B cell (primary cell): ENCODE measurements at regions not wholly inside any gene's neighbourhood (a gene's known extent, or its start where the extent isn't known, plus 50 kb on each side); places are given as distances from the start of the nearest gene placed in this dataset.

Experiments used
- ATAC-seq: fragments of 200-7000 bp; cut with Tn5 transposase; one replicate; pipeline ENCODE4 v1.10.0; 2021; ENCODE audit warnings: low read depth, mild to moderate bottlenecking, moderate number of reproducible peaks, moderate library complexity
- CTCF ChIA-PET: fragments of 350-600 bp; sonication (Branson Sonifier 250); formaldehyde crosslinking; loops from one replicate; lab custom pipeline; 2021; ENCODE audit warnings: antibody characterized with exemption, inconsistent platforms; lab: Charles Lee
- POLR2A ChIA-PET: fragments of 350-600 bp; sonication (Branson Sonifier 250); formaldehyde crosslinking; loops from one replicate; lab custom pipeline; 2021; ENCODE audit warnings: antibody characterized with exemption; lab: Charles Lee
- DNase-seq: peaks from one replicate; pipeline ENCODE4 v3.0.0; 2013
- H2AFZ ChIP-seq: 2 replicates; pipeline ENCODE4 v1.6.1; 2012; ENCODE audit warnings: mild to moderate bottlenecking, low read depth, low read length; ENCODE audit not compliant: insufficient read depth, poor library complexity, severe bottlenecking
- H3K27ac ChIP-seq, 2 donors: 1 replicate in 1 of 2; 2 replicates in 1 of 2; pipeline ENCODE4 v1.5.1; 2012 to 2013; ENCODE audit warnings: low read length in 2 of 2, mild to moderate bottlenecking in 2 of 2, moderate library complexity in 1 of 2
- H3K27me3 ChIP-seq, 4 experiments: fragments of 200-600 bp in 1 of 4; sonication (generic) in 1 of 4; replicated peaks in 1 of 4; 1 replicate in 2 of 4; 2 replicates in 2 of 4; pipeline versions ENCODE4 v1.6.1 to v1.7.0; 2013 to 2016; ENCODE audit warnings: low read length in 3 of 4, mild to moderate bottlenecking in 2 of 4, mixed read lengths in 1 of 4, moderate library complexity in 1 of 4; ENCODE audit not compliant: insufficient read depth in 4 of 4, control insufficient read depth in 3 of 4; ENCODE audit errors: control extremely low read depth in 1 of 4
- H3K36me3 ChIP-seq, 2 experiments: replicated peaks in 1 of 2; 1 replicate in 1 of 2; 2 replicates in 1 of 2; pipeline versions ENCODE4 v1.6.1 to v1.7.1; 2013; ENCODE audit warnings: low read length in 1 of 2; ENCODE audit not compliant: insufficient read depth in 2 of 2, control insufficient read depth in 1 of 2; ENCODE audit errors: control extremely low read depth in 1 of 2, extremely low read depth in 1 of 2
- H3K4me1 ChIP-seq, 2 donors: fragments of 200-600 bp in 1 of 2; sonication (generic) in 1 of 2; 1 replicate in 1 of 2; 2 replicates in 1 of 2; pipeline versions ENCODE4 v1.5.1 to v1.6.1; 2013 to 2017; ENCODE audit warnings: low read length in 2 of 2; ENCODE audit not compliant: control insufficient read depth in 2 of 2, insufficient read depth in 2 of 2
- H3K4me2 ChIP-seq: replicated peaks from 2 replicates; pipeline ENCODE3; 2012; ENCODE audit warnings: mild to moderate bottlenecking, low read depth, low read length; ENCODE audit not compliant: poor library complexity, severe bottlenecking
- H3K4me3 ChIP-seq, 5 experiments: fragments of 200-600 bp in 1 of 5; sonication (generic) in 1 of 5; 1 replicate in 3 of 5; 2 replicates in 2 of 5; pipeline versions ENCODE4 v1.5.1 to v1.7.0; 2011 to 2016; ENCODE audit warnings: low read length in 4 of 5, mild to moderate bottlenecking in 4 of 5, low read depth in 2 of 5, control low read depth in 1 of 5, moderate library complexity in 1 of 5; ENCODE audit not compliant: insufficient read depth in 1 of 5; ENCODE audit errors: control extremely low read depth in 1 of 5, extremely low read depth in 1 of 5
- H3K79me2 ChIP-seq: fragments of 200-600 bp; sonication (generic); one replicate; pipeline ENCODE4 v1.6.0; 2016; ENCODE audit warnings: low read length; ENCODE audit not compliant: control insufficient read depth, insufficient read depth
- H3K9ac ChIP-seq: fragments of 200-600 bp; sonication (generic); 2 replicates; pipeline ENCODE4 v1.6.1; 2017; ENCODE audit warnings: mild to moderate bottlenecking, low read length, moderate library complexity
- H3K9me3 ChIP-seq, 3 donors: one replicate each; pipeline versions ENCODE4 v1.6.1 to v1.7.1; 2013; ENCODE audit warnings: low read length in 2 of 3; ENCODE audit not compliant: control insufficient read depth in 2 of 3, insufficient read depth in 1 of 3; ENCODE audit errors: control extremely low read depth in 1 of 3
- H4K20me1 ChIP-seq: 2 replicates; pipeline ENCODE4 v1.6.0; 2012; ENCODE audit warnings: mild to moderate bottlenecking, low read length; ENCODE audit not compliant: insufficient read depth, control insufficient read depth, poor library complexity, severe bottlenecking
- H3K27ac Mint-ChIP-seq: one replicate; pipeline ENCODE4 v1.8.0; 2021; ENCODE audit warnings: mixed read lengths
- H3K27me3 Mint-ChIP-seq: one replicate; pipeline ENCODE4 v1.8.0; 2021; ENCODE audit warnings: mixed read lengths
- H3K4me1 Mint-ChIP-seq: one replicate; pipeline ENCODE4 v1.8.0; 2021; ENCODE audit warnings: mixed read lengths
- H3K4me3 Mint-ChIP-seq: one replicate; pipeline ENCODE4 v1.8.0; 2021; ENCODE audit warnings: mixed read lengths
- H3K9me3 Mint-ChIP-seq: one replicate; pipeline ENCODE4 v1.8.0; 2022; ENCODE audit warnings: mixed read lengths; ENCODE audit not compliant: insufficient read depth
- EZH2 ChIP-seq: IDR thresholded peaks from 2 replicates; pipeline ENCODE4 v1.6.1; 2012; ENCODE audit warnings: borderline replicate concordance, low read depth, mild to moderate bottlenecking, moderate library complexity, low read length; ENCODE audit not compliant: insufficient read depth, poor library complexity, severe bottlenecking
- WGBS: methylation state at CpG from one replicate; pipeline ENCODE4 v1.1.5; 2013; ENCODE audit warnings: missing lambda C conversion rate; ENCODE audit not compliant: insufficient coverage; 5-methylcytosine and 5-hydroxymethylcytosine counted together
- intact Hi-C: fragments of 100-400 bp; cut with micrococcal nuclease; formaldehyde crosslinking; loops from one replicate; pipeline ENCODE4 v1.10.0; 2022
- TF ChIP-seq, protein P1 (sequence below): fragments of 200-600 bp; IDR thresholded peaks from one replicate; pipeline ENCODE4 v1.8.0; 2022; ENCODE audit warnings: antibody characterized with exemption, mild to moderate bottlenecking

DNA sequence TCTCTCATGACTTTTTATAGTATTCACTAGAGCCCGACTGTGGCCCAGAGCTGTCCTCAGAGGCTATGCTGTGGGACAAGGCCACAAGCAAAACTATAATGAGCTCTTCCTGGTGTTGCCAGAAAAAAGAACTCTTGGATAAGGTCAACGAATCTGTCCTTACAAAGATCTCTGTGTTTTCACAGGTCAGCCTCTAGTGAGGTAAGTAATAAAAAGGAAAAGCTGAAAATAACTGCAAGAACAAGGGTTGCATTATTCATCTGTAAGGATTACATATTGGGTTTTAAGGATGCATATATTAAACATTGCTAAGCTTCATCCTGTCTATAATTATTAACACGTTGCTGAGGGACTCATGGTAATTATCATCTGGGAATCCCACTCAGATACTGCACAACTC, 62.8 kb upstream of the ATL2 start:
- DNase-seq (no peak), ATAC-seq (no peak)
- H3K9ac ChIP-seq = no peak overlapping the region
- intact Hi-C loops = no loop called here
- H4K20me1 ChIP-seq = no peaks in the 10 kb centered on the region
- peaks cover 0 to 12% (median 0%) of the 10 kb centered on the region in 4 experiments for H3K27me3 ChIP-seq
- H3K4me1 ChIP-seq = no peaks in the 10 kb centered on the region
- TF ChIP-seq, protein P1, sequence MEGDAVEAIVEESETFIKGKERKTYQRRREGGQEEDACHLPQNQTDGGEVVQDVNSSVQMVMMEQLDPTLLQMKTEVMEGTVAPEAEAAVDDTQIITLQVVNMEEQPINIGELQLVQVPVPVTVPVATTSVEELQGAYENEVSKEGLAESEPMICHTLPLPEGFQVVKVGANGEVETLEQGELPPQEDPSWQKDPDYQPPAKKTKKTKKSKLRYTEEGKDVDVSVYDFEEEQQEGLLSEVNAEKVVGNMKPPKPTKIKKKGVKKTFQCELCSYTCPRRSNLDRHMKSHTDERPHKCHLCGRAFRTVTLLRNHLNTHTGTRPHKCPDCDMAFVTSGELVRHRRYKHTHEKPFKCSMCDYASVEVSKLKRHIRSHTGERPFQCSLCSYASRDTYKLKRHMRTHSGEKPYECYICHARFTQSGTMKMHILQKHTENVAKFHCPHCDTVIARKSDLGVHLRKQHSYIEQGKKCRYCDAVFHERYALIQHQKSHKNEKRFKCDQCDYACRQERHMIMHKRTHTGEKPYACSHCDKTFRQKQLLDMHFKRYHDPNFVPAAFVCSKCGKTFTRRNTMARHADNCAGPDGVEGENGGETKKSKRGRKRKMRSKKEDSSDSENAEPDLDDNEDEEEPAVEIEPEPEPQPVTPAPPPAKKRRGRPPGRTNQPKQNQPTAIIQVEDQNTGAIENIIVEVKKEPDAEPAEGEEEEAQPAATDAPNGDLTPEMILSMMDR = no peak
- TF ChIP-seq EZH2 = no peak
- Mint-ChIP-seq H3K27ac (no peak overlapping the region), H3K4me1 (no peaks in the 10 kb centered on the region), H3K4me3 (no peak overlapping the region), H3K27me3 (peaks cover 33% of the 10 kb centered on the region), H3K9me3 (no peaks in the 10 kb centered on the region)
- no peaks in the 10 kb centered on the region for H3K9me3 ChIP-seq
- no peak overlapping the region for H3K27ac ChIP-seq
- H3K79me2 ChIP-seq = no peaks in the 10 kb centered on the region
- no peak overlapping the region for H2AFZ ChIP-seq
- WGBS = 100% methylated on average over 1 of the region's 3 CpGs
- no peak overlapping the region for H3K4me3 ChIP-seq
- CTCF ChIA-PET = interaction anchor here (1.6 kb wide), 1 partner anchor 69 kb away, joined by 5 read pairs; no protein-coding TSS in a partner anchor
- H3K4me2 ChIP-seq = no peak overlapping the region
- no peaks in the 10 kb centered on the region for H3K36me3 ChIP-seq
- POLR2A ChIA-PET = no interaction called here

DNA sequence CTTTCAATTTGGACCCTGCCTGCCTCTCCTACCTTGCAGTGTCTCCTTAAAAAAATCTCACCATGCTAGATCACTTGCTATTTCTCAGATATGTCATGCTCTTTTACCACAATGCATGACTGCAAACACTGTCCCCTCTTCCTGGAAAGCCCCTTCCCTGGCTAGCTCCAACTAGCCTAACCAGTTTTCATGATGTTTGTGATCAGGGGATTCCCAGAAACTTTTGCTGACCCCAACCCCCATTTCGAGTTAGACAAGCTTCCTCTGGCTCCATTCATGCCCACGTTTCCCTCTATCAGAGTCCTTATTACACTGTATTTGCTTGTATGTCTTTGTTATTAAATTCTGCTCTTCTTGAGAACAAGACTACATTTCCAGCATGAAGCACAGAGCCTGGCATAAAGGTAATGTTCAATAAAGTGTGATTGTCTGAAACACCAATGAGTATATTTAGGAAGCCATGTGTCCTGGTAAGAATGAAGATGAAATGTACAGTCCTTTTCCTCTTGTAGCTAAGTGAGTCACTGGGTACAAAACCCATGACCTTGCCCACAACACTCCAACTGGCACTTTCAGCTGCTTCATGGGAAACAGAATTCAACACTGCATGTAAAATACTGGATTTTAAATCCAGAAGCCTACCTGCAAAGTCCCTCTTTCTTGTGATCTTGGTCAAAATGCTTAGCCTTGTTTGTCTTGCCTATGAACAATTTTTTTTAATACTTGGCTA, 62.0 kb upstream of the ATL2 start:
- Histone ChIP-seq H3K9me3 (no peaks in the 10 kb centered on the region), H3K27ac (no peak overlapping the region), H3K4me3 (no peak overlapping the region), H3K9ac (no peak overlapping the region), H2AFZ (no peak overlapping the region), H3K27me3 (peaks cover 0 to 14% (median 0%) of the 10 kb centered on the region in 4 experiments), H3K79me2 (no peaks in the 10 kb centered on the region), H3K36me3 (no peaks in the 10 kb centered on the region), H3K4me2 (no peak overlapping the region), H4K20me1 (no peaks in the 10 kb centered on the region), H3K4me1 (no peaks in the 10 kb centered on the region)
- ChIA-PET CTCF (interaction anchor here (1.6 kb wide), 1 partner anchor 70 kb away, joined by 5 read pairs; no protein-coding TSS in a partner anchor), POLR2A (no interaction called here)
- Mint-ChIP-seq H3K9me3 (no peaks in the 10 kb centered on the region), H3K4me1 (no peaks in the 10 kb centered on the region), H3K27ac (no peak overlapping the region), H3K4me3 (no peak overlapping the region), H3K27me3 (peaks cover 31% of the 10 kb centered on the region)
- TF ChIP-seq, protein P1 = no peak
- no peak for TF ChIP-seq EZH2
- intact Hi-C loops = no loop called here
- DNase-seq (no peak), ATAC-seq (no peak)
- whole genome bisulfite sequencing = no CpG with 5 or more reads among the region's 2 CpGs
